ENCODE measurements at regions not wholly inside any gene's neighbourhood (a gene's known extent, or its start where the extent isn't known, plus 50 kb on each side); places are given as distances from the start of the nearest gene placed in this dataset.

DNA sequence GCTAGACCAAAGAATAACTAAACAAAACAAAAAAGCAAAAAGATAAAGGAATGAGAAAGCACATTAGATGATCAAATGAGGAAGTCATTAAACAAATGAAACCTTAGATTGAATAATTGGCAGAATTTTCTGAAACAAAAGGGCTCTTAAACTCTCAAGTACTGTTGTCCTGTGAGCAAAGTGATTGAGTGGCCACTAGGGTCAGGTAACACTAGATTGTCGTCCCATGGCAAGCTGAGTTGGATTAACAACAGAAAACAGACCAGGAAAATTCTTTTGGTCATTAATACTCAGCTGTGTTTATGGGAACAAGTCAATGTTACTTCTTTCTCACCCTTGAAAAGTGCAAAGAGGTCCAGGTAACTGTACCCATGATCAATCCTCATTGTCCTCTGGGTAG lies 81.6 kb upstream of the MRPS30 start:
- no peaks in the 10 kb centered on the region for H3K9me3 ChIP-seq (ENCODE audit: control insufficient read depth, insufficient read depth, low read length)
- no peaks in the 10 kb centered on the region for H3K4me1 ChIP-seq (ENCODE audit: control insufficient read depth, low read length)
- no peaks in the 10 kb centered on the region; the same call in 1 of the 2 replicates for H3K27me3 ChIP-seq (ENCODE audit: control insufficient read depth, low read length)
- no peak overlapping the region for H3K4me3 ChIP-seq (ENCODE audit: low read length)
- no peaks in the 10 kb centered on the region for H3F3A ChIP-seq (ENCODE audit: control insufficient read depth, insufficient read depth)
- TF ChIP-seq EZH2phosphoT487 (IDR thresholded peaks at IDR 0.05; ENCODE audit: borderline replicate concordance, low read length), result no peak
- TF ChIP-seq, protein P1, sequence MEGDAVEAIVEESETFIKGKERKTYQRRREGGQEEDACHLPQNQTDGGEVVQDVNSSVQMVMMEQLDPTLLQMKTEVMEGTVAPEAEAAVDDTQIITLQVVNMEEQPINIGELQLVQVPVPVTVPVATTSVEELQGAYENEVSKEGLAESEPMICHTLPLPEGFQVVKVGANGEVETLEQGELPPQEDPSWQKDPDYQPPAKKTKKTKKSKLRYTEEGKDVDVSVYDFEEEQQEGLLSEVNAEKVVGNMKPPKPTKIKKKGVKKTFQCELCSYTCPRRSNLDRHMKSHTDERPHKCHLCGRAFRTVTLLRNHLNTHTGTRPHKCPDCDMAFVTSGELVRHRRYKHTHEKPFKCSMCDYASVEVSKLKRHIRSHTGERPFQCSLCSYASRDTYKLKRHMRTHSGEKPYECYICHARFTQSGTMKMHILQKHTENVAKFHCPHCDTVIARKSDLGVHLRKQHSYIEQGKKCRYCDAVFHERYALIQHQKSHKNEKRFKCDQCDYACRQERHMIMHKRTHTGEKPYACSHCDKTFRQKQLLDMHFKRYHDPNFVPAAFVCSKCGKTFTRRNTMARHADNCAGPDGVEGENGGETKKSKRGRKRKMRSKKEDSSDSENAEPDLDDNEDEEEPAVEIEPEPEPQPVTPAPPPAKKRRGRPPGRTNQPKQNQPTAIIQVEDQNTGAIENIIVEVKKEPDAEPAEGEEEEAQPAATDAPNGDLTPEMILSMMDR (IDR thresholded peaks at IDR 0.05; ENCODE audit: low read depth, low read length, poor library complexity, severe bottlenecking), result no peak
- H3K36me3 ChIP-seq (ENCODE audit: control insufficient read depth, low read length), result no peaks in the 10 kb centered on the region
- no peaks in the 10 kb centered on the region for H4K20me1 ChIP-seq (ENCODE audit: control insufficient read depth, insufficient read depth, low read depth, low read length)
- H3K79me2 ChIP-seq (ENCODE audit: control insufficient read depth, low read length), result no peaks in the 10 kb centered on the region
- H3K27ac ChIP-seq (ENCODE audit: low read depth, low read length), result no peak overlapping the region
- H3K9me2 ChIP-seq (replicated peaks; ENCODE audit: control insufficient read depth, low read length), result no peaks in the 10 kb centered on the region
- H3K4me2 ChIP-seq (ENCODE audit: low read length), result no peak overlapping the region

GRCh38 chr5:44719856-44720255 lies 88.9 kb upstream of the MRPS30 start:
- no peaks in the 10 kb centered on the region for H3K36me3 ChIP-seq (ENCODE audit: control insufficient read depth, low read length)
- H3K27ac ChIP-seq (ENCODE audit: low read depth, low read length), result no peak overlapping the region
- H3K9me3 ChIP-seq (ENCODE audit: control insufficient read depth, insufficient read depth, low read length), result no peaks in the 10 kb centered on the region
- H3K27me3 ChIP-seq (ENCODE audit: control insufficient read depth, low read length), result no peaks in the 10 kb centered on the region
- H3K9me2 ChIP-seq (replicated peaks; ENCODE audit: control insufficient read depth, low read length), result no peaks in the 10 kb centered on the region
- no peaks in the 10 kb centered on the region for H3K4me1 ChIP-seq (ENCODE audit: control insufficient read depth, low read length)
- TF ChIP-seq EZH2phosphoT487 (IDR thresholded peaks at IDR 0.05; ENCODE audit: borderline replicate concordance, low read length), result no peak
- TF ChIP-seq, protein P1 (IDR thresholded peaks at IDR 0.05; ENCODE audit: low read depth, low read length, poor library complexity, severe bottlenecking), result no peak
- H3K79me2 ChIP-seq (ENCODE audit: control insufficient read depth, low read length), result no peaks in the 10 kb centered on the region
- no peak overlapping the region for H3K4me2 ChIP-seq (ENCODE audit: low read length)
- H3K4me3 ChIP-seq (ENCODE audit: low read length), result no peak overlapping the region
- H3F3A ChIP-seq (ENCODE audit: control insufficient read depth, insufficient read depth), result no peaks in the 10 kb centered on the region
- H4K20me1 ChIP-seq (ENCODE audit: control insufficient read depth, insufficient read depth, low read depth, low read length), result no peaks in the 10 kb centered on the region

DNA sequence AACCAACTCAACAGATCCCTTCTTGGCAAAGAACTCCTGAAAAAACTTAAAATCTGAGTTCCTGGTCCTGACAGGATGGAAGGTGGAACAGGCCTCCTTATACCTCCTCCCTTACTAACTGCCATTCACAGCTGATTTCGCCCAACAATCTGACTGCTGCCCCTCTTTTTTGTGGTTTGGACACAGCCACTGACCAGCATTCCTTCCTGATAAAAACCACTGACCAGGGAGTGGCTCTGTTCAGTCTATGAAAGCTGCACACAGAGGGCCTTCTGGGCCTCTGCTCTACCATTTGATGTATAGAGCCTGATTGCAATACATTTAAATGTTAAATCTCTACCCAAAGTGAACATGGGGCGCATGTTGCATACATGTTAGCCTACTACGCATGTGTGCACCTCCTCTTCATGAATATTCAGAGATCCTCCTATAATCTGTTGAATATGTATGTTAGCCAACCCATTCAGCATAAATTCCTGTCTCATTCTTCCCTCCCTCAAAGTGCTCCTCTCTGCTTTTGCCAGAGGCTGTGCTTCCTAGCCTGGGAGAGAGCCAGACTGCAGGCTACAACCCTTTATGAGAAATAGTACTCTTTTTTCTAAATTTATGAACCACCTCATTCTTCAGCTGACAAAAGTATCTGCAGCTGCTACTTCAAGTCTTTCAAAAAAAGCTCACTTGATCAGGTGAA lies 93.7 kb upstream of the MRPS30 start:
- H3K4me2 ChIP-seq (ENCODE audit: low read length), result no peak overlapping the region
- H3K4me1 ChIP-seq (ENCODE audit: control insufficient read depth, low read length), result no peaks in the 10 kb centered on the region
- no peaks in the 10 kb centered on the region for H3K79me2 ChIP-seq (ENCODE audit: control insufficient read depth, low read length)
- H3K36me3 ChIP-seq (ENCODE audit: control insufficient read depth, low read length), result no peaks in the 10 kb centered on the region
- H3K4me3 ChIP-seq (ENCODE audit: low read length), result no peak overlapping the region
- no peak overlapping the region for H3K27ac ChIP-seq (ENCODE audit: low read depth, low read length)
- H4K20me1 ChIP-seq (ENCODE audit: control insufficient read depth, insufficient read depth, low read depth, low read length), result no peaks in the 10 kb centered on the region
- H3K27me3 ChIP-seq (ENCODE audit: control insufficient read depth, low read length), result no peaks in the 10 kb centered on the region
- no peak for TF ChIP-seq EZH2phosphoT487 (IDR thresholded peaks at IDR 0.05; ENCODE audit: borderline replicate concordance, low read length)
- TF ChIP-seq, protein P1 (IDR thresholded peaks at IDR 0.05; ENCODE audit: low read depth, low read length, poor library complexity, severe bottlenecking), result no peak
- H3K9me2 ChIP-seq (replicated peaks; ENCODE audit: control insufficient read depth, low read length), result no peaks in the 10 kb centered on the region
- H3K9me3 ChIP-seq (ENCODE audit: control insufficient read depth, insufficient read depth, low read length), result no peaks in the 10 kb centered on the region
- H3F3A ChIP-seq (ENCODE audit: control insufficient read depth, insufficient read depth), result no peaks in the 10 kb centered on the region

Data from DOHH2 (cell line).